ENCODE measurements at regions not wholly inside any gene's neighbourhood (a gene's known extent, or its start where the extent isn't known, plus 50 kb on each side); places are given as distances from the start of the nearest gene placed in this dataset.

- H3K9me3 ChIP-seq: no peaks in the 10 kb centered on the region
- intact Hi-C loops (cut with DNase I; ENCODE audit: low total_unique reads): no loop called here
- H3K4me3 ChIP-seq: no peak overlapping the region
- no peak for DNase-seq
- H3K27me3 ChIP-seq: no peaks in the 10 kb centered on the region
- no peaks in the 10 kb centered on the region for H3K36me3 ChIP-seq
- H3K4me1 ChIP-seq: no peaks in the 10 kb centered on the region
- TF ChIP-seq POLR2A (IDR thresholded peaks at IDR 0.05) (no peak), CTCF (IDR thresholded peaks at IDR 0.05) (no peak)
- H3K27ac ChIP-seq: no peak overlapping the region
Observed at GRCh38 chr20:57881466-57882385, 171.9 kb upstream of the PMEPA1 start.

GRCh38 chr20:57880571-57880892, 170.7 kb upstream of the PMEPA1 start:
- no peak for DNase-seq

GRCh38 chr20:57879779-57880570, 170.2 kb upstream of the PMEPA1 start:
- no peaks in the 10 kb centered on the region for H3K4me1 ChIP-seq
- H3K36me3 ChIP-seq: no peaks in the 10 kb centered on the region
- H3K4me3 ChIP-seq: no peak overlapping the region
- peak; percentile 65 to 66 for DNase-seq
- no peaks in the 10 kb centered on the region for H3K9me3 ChIP-seq
- intact Hi-C loops (cut with DNase I; ENCODE audit: low total_unique reads): no loop called here
- TF ChIP-seq POLR2A (IDR thresholded peaks at IDR 0.05) (no peak), CTCF (IDR thresholded peaks at IDR 0.05) (no peak)
- H3K27ac ChIP-seq: peak overlapping the region; percentile 61 to 73
- no peaks in the 10 kb centered on the region for H3K27me3 ChIP-seq

More at GRCh38 chr20:57880571-57880892, 170.7 kb upstream of the PMEPA1 start:
- H3K27ac ChIP-seq: peak overlapping the region; percentile 61 to 73
- TF ChIP-seq CTCF (IDR thresholded peaks at IDR 0.05): no peak
- TF ChIP-seq POLR2A (IDR thresholded peaks at IDR 0.05): no peak
- no peaks in the 10 kb centered on the region for H3K27me3 ChIP-seq
- no peaks in the 10 kb centered on the region for H3K4me1 ChIP-seq
- intact Hi-C loops (cut with DNase I; ENCODE audit: low total_unique reads): no loop called here
- H3K4me3 ChIP-seq: no peak overlapping the region
- no peaks in the 10 kb centered on the region for H3K9me3 ChIP-seq
- H3K36me3 ChIP-seq: no peaks in the 10 kb centered on the region

GRCh38 chr20:57879437-57879778, 169.6 kb upstream of the PMEPA1 start:
- Histone ChIP-seq H3K4me1 (no peaks in the 10 kb centered on the region), H3K27me3 (no peaks in the 10 kb centered on the region), H3K4me3 (no peak overlapping the region), H3K36me3 (no peaks in the 10 kb centered on the region), H3K9me3 (no peaks in the 10 kb centered on the region), H3K27ac (peak overlapping the region; percentile 61 to 73)
- intact Hi-C loops (cut with DNase I; ENCODE audit: low total_unique reads): no loop called here
- no peak for DNase-seq
- no peak for TF ChIP-seq CTCF (IDR thresholded peaks at IDR 0.05)

- Histone ChIP-seq H3K4me1 (no peaks in the 10 kb centered on the region), H3K27me3 (no peaks in the 10 kb centered on the region), H3K9me3 (no peaks in the 10 kb centered on the region), H3K36me3 (no peaks in the 10 kb centered on the region), H3K4me3 (no peak overlapping the region), H3K27ac (peak overlapping the region; percentile 61 to 73)
- no peak for DNase-seq
- intact Hi-C loops (cut with DNase I; ENCODE audit: low total_unique reads): no loop called here
- TF ChIP-seq CTCF (IDR thresholded peaks at IDR 0.05) (no peak), POLR2A (IDR thresholded peaks at IDR 0.05) (no peak)
Observed at GRCh38 chr20:57878786-57879424, 169.1 kb upstream of the PMEPA1 start.

Measured in uterus (tissue), 3 donors.